HEK293T (cell line): ENCODE measurements at regions not wholly inside any gene's neighbourhood (a gene's known extent, or its start where the extent isn't known, plus 50 kb on each side); places are given as distances from the start of the nearest gene placed in this dataset.

ENCODE experiments used
- BHLHE40 ChIP-seq: fragments of 450-650 bp; IDR thresholded peaks from 2 replicates; pipeline ENCODE4 v1.6.1; 2016; ENCODE audit warnings: mild to moderate bottlenecking, moderate library complexity, borderline replicate concordance
- FOXA1 ChIP-seq: fragments of 450-650 bp; IDR thresholded peaks from 2 replicates; pipeline ENCODE4 v1.6.1; 2016; ENCODE audit warnings: mild to moderate bottlenecking
- FOXM1 ChIP-seq: fragments of 450-650 bp; IDR thresholded peaks from 2 replicates; pipeline ENCODE4 v1.6.1; 2017; ENCODE audit warnings: mild to moderate bottlenecking, borderline replicate concordance

DNA sequence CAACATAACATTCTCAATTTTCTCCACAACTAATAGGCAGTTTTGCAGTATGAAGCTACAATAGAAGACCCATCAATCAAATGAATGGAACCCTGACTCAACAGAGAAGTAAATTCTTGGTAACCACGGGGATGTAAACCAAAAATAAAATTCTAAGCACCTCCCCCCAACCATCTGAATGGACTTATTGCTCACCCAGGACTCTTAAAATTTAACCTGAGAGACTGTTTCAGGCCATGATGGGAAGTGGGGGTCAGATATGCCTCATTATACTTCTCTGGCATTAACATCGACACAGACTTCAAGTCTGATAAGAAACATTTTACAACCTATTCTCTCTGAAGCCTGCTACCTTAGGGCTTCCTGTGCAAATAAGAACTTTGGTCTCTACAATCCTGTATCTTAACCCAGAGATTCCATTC, 620.9 kb downstream of the TLL1 start:
- TF ChIP-seq FOXM1 (no peak), FOXA1 (no peak), BHLHE40 (no peak)
